HCT116 (cell line): ENCODE measurements at regions not wholly inside any gene's neighbourhood (a gene's known extent, or its start where the extent isn't known, plus 50 kb on each side); places are given as distances from the start of the nearest gene placed in this dataset.

Experiments
- ATAC-seq: fragments of 200-7000 bp; cut with Tn5 transposase; 2 replicates; pipeline ENCODE4 v1.9.1; 2020; ENCODE audit warnings: mild to moderate bottlenecking, moderate library complexity
- BruUV-seq: library from RNA; stranded (reverse); fragments of 400-500 nt; replicated peaks from 2 replicates; lab custom pipeline; 2021; lab: Mats Ljungman, UMichigan
- CTCF ChIA-PET: fragments of 300-600 bp; sonication (Branson Sonifier 250); formaldehyde crosslinking; loops from one replicate; lab custom pipeline; 2021; ENCODE audit warnings: antibody characterized with exemption; lab: Charles Lee
- POLR2A ChIA-PET: fragments of 300-600, 350-600 bp; sonication (Branson Sonifier 250); formaldehyde crosslinking; loops from one replicate; lab custom pipeline; 2021; ENCODE audit warnings: antibody characterized with exemption; lab: Charles Lee
- RAD21 ChIA-PET, 2 experiments: fragments of 300-600 bp; sonication (Branson Sonifier 250); formaldehyde crosslinking; loops; one replicate each; lab custom pipeline; 2023; ENCODE audit warnings: low total read pairs in 2 of 2; ENCODE audit not compliant: uncharacterized antibody in 2 of 2, unreplicated experiment in 2 of 2, low non-redundant PET in 1 of 2; lab: Charles Lee
- DNase-seq: peaks from one replicate; pipeline ENCODE4 v3.0.0-alpha.2; 2010; ENCODE audit warnings: low read depth, low spot score
- H2AFZ ChIP-seq: fragments of 200-600 bp; shearing (Covaris generic), sonication (generic); 2 replicates; pipeline ENCODE4 v1.6.1; 2017; ENCODE audit warnings: low read depth, mixed run types, mixed read lengths, antibody characterized with exemption, low read length; ENCODE audit not compliant: poor library complexity, severe bottlenecking
- H3K27ac ChIP-seq: 2 replicates; pipeline ENCODE4 v1.5.1; 2012; ENCODE audit warnings: low read depth, low read length
- H3K27me3 ChIP-seq: fragments of 200-600 bp; sonication (generic); 2 replicates; pipeline ENCODE4 v1.6.1; 2016; ENCODE audit warnings: mixed run types, low read length, mixed read lengths; ENCODE audit not compliant: insufficient read depth
- H3K36me3 ChIP-seq, 2 experiments: fragments of 200-500 bp in 1 of 2; fragments of 200-600 bp in 1 of 2; sonication (Bioruptor generic) in 1 of 2; sonication (generic) in 1 of 2; 2 replicates each; pipeline versions ENCODE4 v1.5.1 to v1.6.1; 2014 to 2016; ENCODE audit warnings: low read length in 2 of 2, inconsistent platforms in 1 of 2, mixed read lengths in 1 of 2, mixed run types in 1 of 2; ENCODE audit not compliant: insufficient read depth in 2 of 2, control insufficient read depth in 1 of 2
- H3K4me1 ChIP-seq, 2 experiments: fragments of 200-600 bp in 1 of 2; sonication (generic) in 1 of 2; 2 replicates each; pipeline versions ENCODE4 v1.5.1 to v1.6.1; 2012 to 2017; ENCODE audit warnings: low read length in 2 of 2, inconsistent platforms in 1 of 2, mild to moderate bottlenecking in 1 of 2, mixed read lengths in 1 of 2, mixed run types in 1 of 2, moderate library complexity in 1 of 2; ENCODE audit not compliant: insufficient read depth in 2 of 2, control insufficient read depth in 1 of 2
- H3K4me2 ChIP-seq: fragments of 200-600 bp; sonication (generic); 2 replicates; pipeline ENCODE4 v1.6.1; 2017; ENCODE audit warnings: mixed run types, low read length, mixed read lengths
- H3K4me3 ChIP-seq, 2 experiments: fragments of 200-600 bp in 1 of 2; sonication (generic) in 1 of 2; replicated peaks in 1 of 2; 2 replicates each; pipeline ENCODE4 v1.5.1; 2011 to 2016; ENCODE audit warnings: low read length in 2 of 2, control low read depth in 1 of 2, low read depth in 1 of 2, mild to moderate bottlenecking in 1 of 2, mixed read lengths in 1 of 2, mixed run types in 1 of 2
- H3K79me2 ChIP-seq: fragments of 200-600 bp; sonication (generic); 2 replicates; pipeline ENCODE4 v1.6.1; 2017; ENCODE audit warnings: mild to moderate bottlenecking, mixed run types, low read length, moderate library complexity, mixed read lengths; ENCODE audit not compliant: insufficient read depth
- H3K9ac ChIP-seq: fragments of 200-600 bp; sonication (generic); 2 replicates; pipeline ENCODE4 v1.6.1; 2016; ENCODE audit warnings: low read length, mixed read lengths
- H3K9me2 ChIP-seq: fragments of 200-600 bp; sonication (generic), shearing (Covaris generic); 2 replicates; pipeline ENCODE4 v1.6.1; 2017; ENCODE audit warnings: mixed run types, mild to moderate bottlenecking, moderate library complexity; ENCODE audit not compliant: insufficient read depth
- H3K9me3 ChIP-seq, 2 experiments: fragments of 200-500 bp in 1 of 2; fragments of 200-600 bp in 1 of 2; sonication (Bioruptor generic) in 1 of 2; sonication (generic) in 1 of 2; 2 replicates each; pipeline ENCODE4 v1.6.1; 2014 to 2017; ENCODE audit warnings: low read length in 2 of 2, mixed read lengths in 2 of 2, inconsistent platforms in 1 of 2, low read depth in 1 of 2, mild to moderate bottlenecking in 1 of 2, mixed run types in 1 of 2, moderate library complexity in 1 of 2; ENCODE audit not compliant: control insufficient read depth in 1 of 2, insufficient read depth in 1 of 2
- H4K20me1 ChIP-seq: fragments of 200-600 bp; sonication (generic), shearing (Covaris generic); 2 replicates; pipeline ENCODE4 v1.6.1; 2017; ENCODE audit warnings: mixed run types, mild to moderate bottlenecking, moderate library complexity; ENCODE audit not compliant: insufficient read depth
- CBX3 ChIP-seq: IDR thresholded peaks from 2 replicates; pipeline ENCODE4 v1.6.1; 2012; ENCODE audit warnings: low read depth
- CEBPB ChIP-seq: IDR thresholded peaks from 2 replicates; pipeline ENCODE4 v1.6.1; 2012; ENCODE audit warnings: low read depth
- EGR1 ChIP-seq: IDR thresholded peaks from 2 replicates; pipeline ENCODE4 v1.6.1; 2012; ENCODE audit warnings: low read depth
- ELF1 ChIP-seq: IDR thresholded peaks from 2 replicates; pipeline ENCODE4 v1.6.1; 2012; ENCODE audit warnings: low read depth, borderline replicate concordance
- EZH2phosphoT487 ChIP-seq: fragments of 200-600 bp; IDR thresholded peaks from 2 replicates; pipeline ENCODE4 v1.6.1; 2018; ENCODE audit warnings: antibody characterized with exemption, borderline replicate concordance
- JUND ChIP-seq: IDR thresholded peaks from 2 replicates; pipeline ENCODE4 v1.6.1; 2012
- RAD21 ChIP-seq: IDR thresholded peaks from 2 replicates; pipeline ENCODE4 v1.6.1; 2012; ENCODE audit warnings: low read depth, mild to moderate bottlenecking
- SP1 ChIP-seq: IDR thresholded peaks from 2 replicates; pipeline ENCODE4 v1.6.1; 2012; ENCODE audit warnings: low read depth
- YY1 ChIP-seq: IDR thresholded peaks from 2 replicates; pipeline ENCODE4 v1.6.1; 2011; ENCODE audit warnings: low read length, low read depth, moderate library complexity, mild to moderate bottlenecking; ENCODE audit not compliant: insufficient replicate concordance; ENCODE audit errors: extremely low read depth
- intact Hi-C: fragments of 100-400 bp; cut with micrococcal nuclease; formaldehyde crosslinking; loops from 2 replicates; pipeline ENCODE4 v1.10.0; 2022
- TF ChIP-seq, protein P1 (sequence below): IDR thresholded peaks from 2 replicates; pipeline ENCODE4 v1.6.1; 2011; ENCODE audit warnings: mild to moderate bottlenecking, low read length, moderate library complexity; ENCODE audit not compliant: insufficient replicate concordance; ENCODE audit errors: extremely low read depth
- TF ChIP-seq, protein P2 (sequence below): IDR thresholded peaks from 2 replicates; pipeline ENCODE4 v1.6.1; 2012

GRCh38 chr1:66475940-66476339 lies 58.0 kb upstream of the SGIP1 start:
- Histone ChIP-seq H3K4me2 (no peak overlapping the region), H3K36me3 (no peaks in the 10 kb centered on the region), H3K79me2 (no peaks in the 10 kb centered on the region), H3K27me3 (no peaks in the 10 kb centered on the region), H3K27ac (no peak overlapping the region), H3K4me3 (no peak overlapping the region), H3K9ac (no peak overlapping the region), H2AFZ (no peak overlapping the region), H3K9me3 (no peaks in the 10 kb centered on the region), H4K20me1 (no peaks in the 10 kb centered on the region), H3K4me1 (peaks cover 0 to 5% of the 10 kb centered on the region in 2 experiments; a peak in 1 of 4 replicates), H3K9me2 (no peaks in the 10 kb centered on the region; the same call in 1 of the 2 replicates)
- TF ChIP-seq, protein P1, sequence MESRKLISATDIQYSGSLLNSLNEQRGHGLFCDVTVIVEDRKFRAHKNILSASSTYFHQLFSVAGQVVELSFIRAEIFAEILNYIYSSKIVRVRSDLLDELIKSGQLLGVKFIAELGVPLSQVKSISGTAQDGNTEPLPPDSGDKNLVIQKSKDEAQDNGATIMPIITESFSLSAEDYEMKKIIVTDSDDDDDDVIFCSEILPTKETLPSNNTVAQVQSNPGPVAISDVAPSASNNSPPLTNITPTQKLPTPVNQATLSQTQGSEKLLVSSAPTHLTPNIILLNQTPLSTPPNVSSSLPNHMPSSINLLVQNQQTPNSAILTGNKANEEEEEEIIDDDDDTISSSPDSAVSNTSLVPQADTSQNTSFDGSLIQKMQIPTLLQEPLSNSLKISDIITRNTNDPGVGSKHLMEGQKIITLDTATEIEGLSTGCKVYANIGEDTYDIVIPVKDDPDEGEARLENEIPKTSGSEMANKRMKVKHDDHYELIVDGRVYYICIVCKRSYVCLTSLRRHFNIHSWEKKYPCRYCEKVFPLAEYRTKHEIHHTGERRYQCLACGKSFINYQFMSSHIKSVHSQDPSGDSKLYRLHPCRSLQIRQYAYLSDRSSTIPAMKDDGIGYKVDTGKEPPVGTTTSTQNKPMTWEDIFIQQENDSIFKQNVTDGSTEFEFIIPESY = no peak
- no peak for TF ChIP-seq CEBPB
- TF ChIP-seq RAD21 = no peak
- no peak for TF ChIP-seq EGR1
- no peak for TF ChIP-seq ELF1
- TF ChIP-seq EZH2phosphoT487 = no peak
- TF ChIP-seq YY1 = no peak
- no peak for TF ChIP-seq CBX3
- TF ChIP-seq SP1 = no peak
- TF ChIP-seq JUND = no peak
- TF ChIP-seq, protein P2, sequence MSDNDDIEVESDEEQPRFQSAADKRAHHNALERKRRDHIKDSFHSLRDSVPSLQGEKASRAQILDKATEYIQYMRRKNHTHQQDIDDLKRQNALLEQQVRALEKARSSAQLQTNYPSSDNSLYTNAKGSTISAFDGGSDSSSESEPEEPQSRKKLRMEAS = no peak
- no peak for ATAC-seq
- BruUV-seq = no TSS peak
- intact Hi-C loops = no loop called here
- no peak for DNase-seq
- CTCF ChIA-PET = no interaction called here
- POLR2A ChIA-PET = no interaction called here
- RAD21 ChIA-PET = no interaction called here
